GM23338 (cell line): ENCODE measurements at regions not wholly inside any gene's neighbourhood (a gene's known extent, or its start where the extent isn't known, plus 50 kb on each side); places are given as distances from the start of the nearest gene placed in this dataset.

Experiments
- CREB1 ChIP-seq: fragments of 250-450 bp; sonication (Bioruptor Pico); IDR thresholded peaks from 2 replicates; pipeline ENCODE4 v1.5.0; 2020; ENCODE audit warnings: low read depth, mild to moderate bottlenecking, moderate library complexity
- CTCF ChIP-seq, 2 experiments: fragments of 200-600 bp in 1 of 2; sonication (generic) in 1 of 2; conservative IDR thresholded peaks; 2 replicates each; pipeline versions ENCODE4 v1.5.1 to v1.6.1; 2016 to 2017; ENCODE audit warnings: antibody characterized with exemption in 2 of 2, low read depth in 2 of 2, mild to moderate bottlenecking in 2 of 2, moderate library complexity in 1 of 2
- EZH2 ChIP-seq: fragments of 200-600 bp; sonication (generic); IDR thresholded peaks from one replicate; pipeline ENCODE4 v1.8.0; 2017; ENCODE audit warnings: antibody characterized with exemption, mild to moderate bottlenecking, low read depth; ENCODE audit not compliant: unreplicated experiment
- EZH2phosphoT487 ChIP-seq: fragments of 200-600 bp; sonication (generic); IDR thresholded peaks from one replicate; pipeline ENCODE4 v1.8.1; 2018; ENCODE audit warnings: antibody characterized with exemption; ENCODE audit not compliant: unreplicated experiment
- JUNB ChIP-seq: IDR thresholded peaks from one replicate; pipeline ENCODE4 v1.6.1; 2016; ENCODE audit warnings: antibody characterized with exemption; ENCODE audit not compliant: unreplicated experiment
- NANOG ChIP-seq: IDR thresholded peaks from 2 replicates; pipeline ENCODE4 v1.6.1; 2016; ENCODE audit warnings: antibody characterized with exemption, borderline replicate concordance
- POLR2AphosphoS5 ChIP-seq: IDR thresholded peaks from 2 replicates; pipeline ENCODE4 v1.6.1; 2016; ENCODE audit warnings: antibody characterized with exemption, low read depth
- REST ChIP-seq: IDR thresholded peaks from one replicate; pipeline ENCODE4 v1.6.1; 2018; ENCODE audit warnings: antibody characterized with exemption; ENCODE audit not compliant: unreplicated experiment
- STAT1 ChIP-seq: IDR thresholded peaks from one replicate; pipeline ENCODE4 v1.6.1; 2016; ENCODE audit warnings: antibody characterized with exemption; ENCODE audit not compliant: unreplicated experiment
- ZNF114 ChIP-seq: fragments of 250-450 bp; sonication (Bioruptor Pico); IDR thresholded peaks from 2 replicates; pipeline ENCODE4 v1.5.0; 2020; ENCODE audit warnings: mild to moderate bottlenecking, moderate library complexity
- ZNF331 ChIP-seq: fragments of 250-450 bp; sonication (Bioruptor Pico); IDR thresholded peaks from 2 replicates; pipeline ENCODE4 v1.5.0; 2020; ENCODE audit warnings: low read depth, mild to moderate bottlenecking, moderate library complexity
- ZNF462 ChIP-seq: fragments of 250-450 bp; sonication (Bioruptor Pico); IDR thresholded peaks from 2 replicates; pipeline ENCODE4 v1.5.0; 2020; ENCODE audit warnings: mild to moderate bottlenecking, moderate library complexity

- TF ChIP-seq EZH2, result no peak
- TF ChIP-seq POLR2AphosphoS5, result no peak
- TF ChIP-seq CTCF (conservative IDR thresholded peaks at IDR 0.05; ENCODE audit: low read depth in 2 of 2), result no peak
- no peak for TF ChIP-seq JUNB
- TF ChIP-seq EZH2phosphoT487, result no peak
- TF ChIP-seq ZNF462 (CRISPR knock-in tag), result no peak
- no peak for TF ChIP-seq CREB1 (CRISPR knock-in tag)
- no peak for TF ChIP-seq REST
- TF ChIP-seq STAT1, result no peak
- no peak for TF ChIP-seq ZNF114 (CRISPR knock-in tag)
- TF ChIP-seq ZNF331 (CRISPR knock-in tag), result no peak
- TF ChIP-seq NANOG, result no peak
Measured at GRCh38 chr12:39112064-39112463, 206.7 kb upstream of the CPNE8 start.
